C4-2B (cell line): ENCODE measurements at regions not wholly inside any gene's neighbourhood (a gene's known extent, or its start where the extent isn't known, plus 50 kb on each side); places are given as distances from the start of the nearest gene placed in this dataset.

Source experiments
- ZFX ChIP-seq: fragments of 450-650 bp; IDR thresholded peaks from 2 replicates; pipeline ENCODE4 v1.6.1; 2017
- TF ChIP-seq, protein P1 (sequence below): fragments of 450-650 bp; conservative IDR thresholded peaks from 2 replicates; pipeline ENCODE4 v1.5.1; 2017; ENCODE audit warnings: mild to moderate bottlenecking

DNA sequence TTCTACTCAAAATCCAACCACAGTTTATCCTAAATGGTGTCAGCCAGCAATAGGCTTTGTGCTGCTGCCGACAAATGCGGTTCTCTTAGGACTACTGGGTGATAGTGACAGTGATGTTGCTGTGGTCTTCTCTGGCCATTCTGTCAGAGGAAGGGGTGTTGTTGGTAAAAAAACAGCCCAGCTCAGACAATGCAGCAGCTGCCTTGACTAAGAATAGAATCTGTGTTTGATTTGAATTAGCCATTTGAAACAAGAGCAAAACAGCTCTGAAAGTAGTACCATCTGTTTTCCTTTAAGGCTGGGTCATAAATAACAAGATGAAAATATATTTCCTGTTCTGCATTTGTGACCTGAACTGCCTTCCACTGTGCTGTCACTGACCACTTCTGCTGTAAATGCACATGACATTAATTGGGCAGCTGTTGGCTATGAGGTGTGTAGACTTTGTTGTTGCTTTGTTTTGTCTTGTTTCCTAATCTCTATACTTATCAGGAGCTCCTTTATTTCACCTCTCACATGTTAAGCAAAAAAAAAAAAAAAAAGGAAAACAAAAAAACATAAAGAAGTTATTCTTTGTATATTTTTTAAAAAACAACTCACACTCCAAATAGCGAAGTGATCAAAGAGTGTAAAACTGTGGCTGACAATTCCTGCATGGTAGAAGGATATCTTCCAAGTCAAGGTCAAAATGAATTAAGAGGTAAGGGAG is 497.8 kb upstream of the ARID1B start:
- TF ChIP-seq, protein P1, sequence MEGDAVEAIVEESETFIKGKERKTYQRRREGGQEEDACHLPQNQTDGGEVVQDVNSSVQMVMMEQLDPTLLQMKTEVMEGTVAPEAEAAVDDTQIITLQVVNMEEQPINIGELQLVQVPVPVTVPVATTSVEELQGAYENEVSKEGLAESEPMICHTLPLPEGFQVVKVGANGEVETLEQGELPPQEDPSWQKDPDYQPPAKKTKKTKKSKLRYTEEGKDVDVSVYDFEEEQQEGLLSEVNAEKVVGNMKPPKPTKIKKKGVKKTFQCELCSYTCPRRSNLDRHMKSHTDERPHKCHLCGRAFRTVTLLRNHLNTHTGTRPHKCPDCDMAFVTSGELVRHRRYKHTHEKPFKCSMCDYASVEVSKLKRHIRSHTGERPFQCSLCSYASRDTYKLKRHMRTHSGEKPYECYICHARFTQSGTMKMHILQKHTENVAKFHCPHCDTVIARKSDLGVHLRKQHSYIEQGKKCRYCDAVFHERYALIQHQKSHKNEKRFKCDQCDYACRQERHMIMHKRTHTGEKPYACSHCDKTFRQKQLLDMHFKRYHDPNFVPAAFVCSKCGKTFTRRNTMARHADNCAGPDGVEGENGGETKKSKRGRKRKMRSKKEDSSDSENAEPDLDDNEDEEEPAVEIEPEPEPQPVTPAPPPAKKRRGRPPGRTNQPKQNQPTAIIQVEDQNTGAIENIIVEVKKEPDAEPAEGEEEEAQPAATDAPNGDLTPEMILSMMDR = no peak
- no peak for TF ChIP-seq ZFX
